Lower leg skin (tissue), 3 donors: ENCODE measurements at regions not wholly inside any gene's neighbourhood (a gene's known extent, or its start where the extent isn't known, plus 50 kb on each side); places are given as distances from the start of the nearest gene placed in this dataset.

Experiments used
- POLR2A ChIP-seq, 2 donors: fragments of 450-650 bp; IDR thresholded peaks; one replicate each; pipeline ENCODE4 v1.6.1; 2016 to 2017; ENCODE audit warnings: antibody characterized with exemption in 2 of 2, mild to moderate bottlenecking in 1 of 2, moderate library complexity in 1 of 2
- TF ChIP-seq, protein P1 (sequence below), 3 donors: fragments of 450-650 bp; IDR thresholded peaks; one replicate each; pipeline ENCODE4 v1.5.1; 2016; ENCODE audit warnings: antibody characterized with exemption in 3 of 3, mild to moderate bottlenecking in 3 of 3, moderate library complexity in 2 of 3

DNA sequence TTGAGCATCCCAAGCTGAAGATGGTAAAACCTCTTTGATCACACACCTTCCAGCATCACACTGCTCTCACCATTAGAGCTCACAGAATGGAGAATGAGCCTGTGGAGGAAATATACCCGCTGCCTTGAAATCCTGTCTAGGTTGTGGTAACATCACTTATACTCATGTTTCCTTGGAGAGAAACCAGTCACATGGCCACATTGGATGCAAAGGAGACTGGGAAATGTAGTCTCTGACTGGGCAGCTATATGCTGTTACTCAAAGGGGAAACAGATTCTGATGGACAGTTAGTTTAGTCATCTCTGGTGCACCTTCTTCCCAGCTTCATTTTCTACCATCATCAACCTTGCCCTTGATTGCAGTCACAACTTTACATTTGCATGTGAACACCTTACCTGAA is 286.3 kb downstream of the ANKRD50 start:
- TF ChIP-seq, protein P1, sequence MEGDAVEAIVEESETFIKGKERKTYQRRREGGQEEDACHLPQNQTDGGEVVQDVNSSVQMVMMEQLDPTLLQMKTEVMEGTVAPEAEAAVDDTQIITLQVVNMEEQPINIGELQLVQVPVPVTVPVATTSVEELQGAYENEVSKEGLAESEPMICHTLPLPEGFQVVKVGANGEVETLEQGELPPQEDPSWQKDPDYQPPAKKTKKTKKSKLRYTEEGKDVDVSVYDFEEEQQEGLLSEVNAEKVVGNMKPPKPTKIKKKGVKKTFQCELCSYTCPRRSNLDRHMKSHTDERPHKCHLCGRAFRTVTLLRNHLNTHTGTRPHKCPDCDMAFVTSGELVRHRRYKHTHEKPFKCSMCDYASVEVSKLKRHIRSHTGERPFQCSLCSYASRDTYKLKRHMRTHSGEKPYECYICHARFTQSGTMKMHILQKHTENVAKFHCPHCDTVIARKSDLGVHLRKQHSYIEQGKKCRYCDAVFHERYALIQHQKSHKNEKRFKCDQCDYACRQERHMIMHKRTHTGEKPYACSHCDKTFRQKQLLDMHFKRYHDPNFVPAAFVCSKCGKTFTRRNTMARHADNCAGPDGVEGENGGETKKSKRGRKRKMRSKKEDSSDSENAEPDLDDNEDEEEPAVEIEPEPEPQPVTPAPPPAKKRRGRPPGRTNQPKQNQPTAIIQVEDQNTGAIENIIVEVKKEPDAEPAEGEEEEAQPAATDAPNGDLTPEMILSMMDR (IDR thresholded peaks at IDR 0.05) = no peak
- TF ChIP-seq POLR2A (IDR thresholded peaks at IDR 0.05) = no peak
